SIG-M5 (cell line): ENCODE measurements at regions not wholly inside any gene's neighbourhood (a gene's known extent, or its start where the extent isn't known, plus 50 kb on each side); places are given as distances from the start of the nearest gene placed in this dataset.
"Not testable (repeated sequence)": the region's sequence is repeated elsewhere in the genome, so short reads cannot be mapped to it uniquely, and the experiment has no call there.

Experiments
- DNase-seq: peaks from one replicate; lab custom pipeline; 2025; lab: John Stamatoyannopoulos, UW

- DNase-seq: no peak
These were observed 559.1 kb downstream of the CETN3 start for GRCh38 chr5:89850513-89850865.

GRCh38 chr5:89849830-89850512, 559.6 kb downstream of the CETN3 start:
- no peak for DNase-seq

- no peak for DNase-seq
These were observed 561.8 kb downstream of the CETN3 start for GRCh38 chr5:89847743-89848142.

GRCh38 chr5:89844548-89844947, 565.0 kb downstream of the CETN3 start:
- DNase-seq: no peak

- DNase-seq: no peak
These were observed 567.0 kb downstream of the CETN3 start for GRCh38 chr5:89842531-89842930.

GRCh38 chr5:89840906-89841305, 568.6 kb downstream of the CETN3 start:
- DNase-seq: no peak

GRCh38 chr5:89830691-89831090, 578.9 kb downstream of the CETN3 start:
- no peak for DNase-seq

GRCh38 chr5:89827960-89828359, 581.6 kb downstream of the CETN3 start:
- DNase-seq: no peak

GRCh38 chr5:89827359-89827758, 582.2 kb downstream of the CETN3 start:
- no peak for DNase-seq

GRCh38 chr5:89826938-89827337, 582.6 kb downstream of the CETN3 start:
- DNase-seq: no peak

GRCh38 chr5:89823046-89823445, 586.5 kb downstream of the CETN3 start:
- no peak for DNase-seq

- no peak for DNase-seq
These were observed 591.7 kb downstream of the CETN3 start for GRCh38 chr5:89817841-89818240.

- DNase-seq: no peak
These were observed 593.5 kb downstream of the CETN3 start for GRCh38 chr5:89816038-89816437.

GRCh38 chr5:89800735-89801134, 608.8 kb downstream of the CETN3 start:
- DNase-seq: not testable (repeated sequence)

GRCh38 chr5:89794504-89794903, 615.1 kb downstream of the CETN3 start:
- DNase-seq: not testable (repeated sequence)

GRCh38 chr5:89779734-89780133, 629.8 kb downstream of the CETN3 start:
- DNase-seq: not testable (repeated sequence)

GRCh38 chr5:89777758-89778157, 631.8 kb downstream of the CETN3 start:
- no peak for DNase-seq

- DNase-seq: no peak
These were observed 639.6 kb downstream of the CETN3 start for GRCh38 chr5:89769975-89770374.

- DNase-seq: no peak
These were observed 649.8 kb downstream of the CETN3 start for GRCh38 chr5:89759802-89760201.

- DNase-seq: no peak
These were observed 651.4 kb downstream of the CETN3 start for GRCh38 chr5:89758146-89758545.

GRCh38 chr5:89756955-89757354, 652.6 kb downstream of the CETN3 start:
- no peak for DNase-seq

GRCh38 chr5:89755024-89755423, 654.5 kb downstream of the CETN3 start:
- no peak for DNase-seq

GRCh38 chr5:89735082-89735481, 674.5 kb downstream of the CETN3 start:
- DNase-seq: no peak

GRCh38 chr5:89733772-89734171, 675.8 kb downstream of the CETN3 start:
- no peak for DNase-seq
